T-helper 17 cell (primary cell): ENCODE measurements at regions not wholly inside any gene's neighbourhood (a gene's known extent, or its start where the extent isn't known, plus 50 kb on each side); places are given as distances from the start of the nearest gene placed in this dataset.

Experiments
- ATAC-seq: fragments of 150-1000 bp; cut with Tn5 transposase; 2 replicates; pipeline ENCODE4 v1.10.0; 2021; ENCODE audit warnings: mild to moderate bottlenecking, moderate library complexity
- DNase-seq, 3 donors: peaks; one replicate each; pipeline versions ENCODE4 v3.0.0 to v3.0.0-alpha.2; 2020 to 2021
- H3K9me3 ChIP-seq: one replicate; pipeline ENCODE4 v1.7.0; 2013; ENCODE audit warnings: low read length, mild to moderate bottlenecking; ENCODE audit not compliant: control insufficient read depth, poor library complexity, severe bottlenecking
- H3K27ac Mint-ChIP-seq: one replicate; pipeline ENCODE4 v1.8.0; 2022; ENCODE audit warnings: mild to moderate bottlenecking, moderate library complexity, mixed read lengths
- H3K27me3 Mint-ChIP-seq: one replicate; pipeline ENCODE4 v1.8.0; 2022; ENCODE audit warnings: mixed read lengths
- H3K36me3 Mint-ChIP-seq: one replicate; pipeline ENCODE4 v1.8.0; 2022; ENCODE audit warnings: low read depth, mixed read lengths
- H3K4me1 Mint-ChIP-seq: one replicate; pipeline ENCODE4 v1.8.0; 2022; ENCODE audit warnings: mild to moderate bottlenecking, mixed read lengths
- H3K4me3 Mint-ChIP-seq: one replicate; pipeline ENCODE4 v1.8.0; 2022; ENCODE audit warnings: mild to moderate bottlenecking, moderate library complexity, mixed read lengths

DNA sequence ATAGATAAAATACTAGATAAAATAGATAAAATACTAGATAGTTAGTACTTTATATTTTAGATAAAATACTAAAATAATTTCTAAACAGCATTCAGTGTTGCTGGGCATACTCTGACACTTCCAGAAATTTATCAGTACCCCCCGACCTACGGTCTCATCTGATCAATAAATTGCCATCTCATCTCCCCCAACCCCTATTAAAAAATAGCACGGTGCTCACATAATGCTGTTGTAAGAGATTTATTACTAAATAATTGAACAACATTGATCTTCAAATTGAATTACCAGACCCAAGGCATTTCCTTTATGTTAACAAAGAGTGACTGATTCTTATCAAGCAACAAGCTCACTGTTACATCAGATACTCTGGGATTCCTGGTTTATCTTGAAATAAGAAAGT, 300.9 kb downstream of the CBLN4 start:
- no peaks in the 10 kb centered on the region for H3K4me1 Mint-ChIP-seq
- H3K9me3 ChIP-seq = no peaks in the 10 kb centered on the region
- ATAC-seq (no peak), DNase-seq (no peak)
- no peaks in the 10 kb centered on the region for H3K27me3 Mint-ChIP-seq
- no peak overlapping the region for H3K4me3 Mint-ChIP-seq
- no peak overlapping the region for H3K27ac Mint-ChIP-seq
- no peaks in the 10 kb centered on the region for H3K36me3 Mint-ChIP-seq

DNA sequence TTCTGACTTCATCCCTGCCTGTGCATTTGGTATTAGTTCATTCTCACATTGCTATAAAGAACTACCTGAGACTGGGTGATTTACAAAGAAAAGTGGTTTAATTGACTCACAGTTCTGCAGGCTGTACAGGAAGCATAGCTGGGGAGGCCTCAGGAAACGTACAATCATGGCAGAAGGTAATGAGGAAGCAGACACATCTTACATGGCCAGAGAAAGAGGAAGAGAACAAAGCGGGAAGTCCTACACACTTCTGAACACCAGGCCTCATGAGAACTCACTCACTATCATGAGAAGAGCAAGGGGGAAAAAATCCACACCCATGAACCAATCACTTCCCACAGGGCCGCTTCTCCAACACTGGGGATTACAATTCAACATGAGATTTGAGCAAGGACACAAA, 303.9 kb downstream of the CBLN4 start:
- DNase-seq (no peak), ATAC-seq (no peak)
- no peaks in the 10 kb centered on the region for H3K36me3 Mint-ChIP-seq
- no peak overlapping the region for H3K27ac Mint-ChIP-seq
- no peaks in the 10 kb centered on the region for H3K27me3 Mint-ChIP-seq
- no peaks in the 10 kb centered on the region for H3K9me3 ChIP-seq
- no peaks in the 10 kb centered on the region for H3K4me1 Mint-ChIP-seq
- H3K4me3 Mint-ChIP-seq = no peak overlapping the region

- ATAC-seq (no peak), DNase-seq (no peak)
- H3K9me3 ChIP-seq = no peaks in the 10 kb centered on the region
- H3K4me1 Mint-ChIP-seq = no peaks in the 10 kb centered on the region
- no peaks in the 10 kb centered on the region for H3K27me3 Mint-ChIP-seq
- H3K27ac Mint-ChIP-seq = no peak overlapping the region
- H3K36me3 Mint-ChIP-seq = no peaks in the 10 kb centered on the region
- H3K4me3 Mint-ChIP-seq = no peak overlapping the region
These were observed 308.8 kb downstream of the CBLN4 start for GRCh38 chr20:55696520-55696919.

- Mint-ChIP-seq H3K27ac (no peak overlapping the region), H3K27me3 (no peaks in the 10 kb centered on the region), H3K36me3 (no peaks in the 10 kb centered on the region), H3K4me1 (no peaks in the 10 kb centered on the region), H3K4me3 (no peak overlapping the region)
- ATAC-seq = no peak
- no peak for DNase-seq
- H3K9me3 ChIP-seq = no peaks in the 10 kb centered on the region
These were observed 311.7 kb downstream of the CBLN4 start for GRCh38 chr20:55693641-55694040.

DNA sequence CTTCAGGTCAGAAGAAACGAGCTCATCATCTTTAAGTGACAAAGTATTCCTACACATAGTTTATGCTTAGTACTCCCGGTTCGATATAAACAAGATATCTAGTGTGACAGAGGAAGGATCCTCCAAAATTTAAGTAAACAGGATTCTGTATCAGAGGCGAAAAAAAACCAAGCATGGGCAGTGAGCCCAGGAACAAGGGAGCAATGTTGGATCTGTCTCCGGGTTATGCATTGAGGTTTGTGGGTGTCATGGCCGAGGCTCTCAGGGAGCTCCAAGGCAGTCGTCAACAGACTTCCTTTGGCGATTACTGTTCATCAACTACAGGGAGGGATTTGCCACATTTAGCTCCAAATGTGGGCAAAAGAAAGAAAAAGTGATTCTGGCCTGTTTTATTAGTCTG, 319.5 kb downstream of the CBLN4 start:
- no peak overlapping the region for H3K4me3 Mint-ChIP-seq
- no peaks in the 10 kb centered on the region for H3K36me3 Mint-ChIP-seq
- DNase-seq = no peak
- H3K4me1 Mint-ChIP-seq = no peaks in the 10 kb centered on the region
- ATAC-seq = no peak
- no peaks in the 10 kb centered on the region for H3K27me3 Mint-ChIP-seq
- H3K9me3 ChIP-seq = no peaks in the 10 kb centered on the region
- H3K27ac Mint-ChIP-seq = no peak overlapping the region

DNA sequence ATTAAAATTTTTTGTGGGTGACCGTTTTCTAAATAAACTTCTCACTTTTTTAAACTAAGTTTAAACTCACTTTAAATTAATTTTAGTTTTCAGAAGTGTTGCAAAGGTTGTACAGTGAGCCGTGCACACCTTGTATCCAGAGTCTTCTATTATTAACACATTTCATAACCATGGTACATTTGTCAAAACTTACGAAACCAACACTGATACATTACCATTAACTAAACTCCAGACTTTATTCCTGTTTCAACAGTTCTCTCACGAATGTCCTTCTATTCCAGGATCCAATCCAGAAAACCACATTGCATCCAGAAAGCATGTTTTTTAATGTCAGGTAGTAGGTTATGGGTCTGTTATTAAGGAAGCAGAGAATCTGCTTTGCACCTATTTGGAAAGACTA, 319.9 kb downstream of the CBLN4 start:
- H3K27ac Mint-ChIP-seq = no peak overlapping the region

DNA sequence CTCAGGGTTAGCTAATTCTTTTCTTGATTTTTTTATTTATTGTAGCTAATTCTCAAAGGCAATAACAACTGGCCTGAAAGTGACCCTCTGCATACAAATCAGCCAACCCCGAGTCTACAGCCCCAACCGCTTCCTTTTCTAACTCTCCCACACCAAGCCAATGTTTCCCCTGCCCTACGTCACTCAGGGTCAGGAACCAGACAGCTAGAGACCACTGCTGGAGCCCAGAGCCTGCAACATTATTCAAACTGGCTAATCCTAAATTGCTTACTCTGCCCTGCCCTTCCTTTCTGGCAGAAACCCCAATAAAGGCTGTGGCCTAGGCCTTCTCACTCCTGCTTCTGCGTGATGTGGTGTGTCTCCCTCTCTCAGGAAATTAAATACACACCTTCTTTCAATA, 320.7 kb downstream of the CBLN4 start:
- H3K4me3 Mint-ChIP-seq = no peak overlapping the region
- no peaks in the 10 kb centered on the region for H3K27me3 Mint-ChIP-seq
- ATAC-seq = no peak
- H3K9me3 ChIP-seq = no peaks in the 10 kb centered on the region
- H3K4me1 Mint-ChIP-seq = no peaks in the 10 kb centered on the region
- H3K36me3 Mint-ChIP-seq = no peaks in the 10 kb centered on the region
- no peak overlapping the region for H3K27ac Mint-ChIP-seq
- no peak for DNase-seq

More for the DNA sequence above, 319.9 kb downstream of the CBLN4 start:
- no peak for ATAC-seq
- Mint-ChIP-seq H3K4me3 (no peak overlapping the region), H3K36me3 (no peaks in the 10 kb centered on the region), H3K27me3 (no peaks in the 10 kb centered on the region), H3K4me1 (no peaks in the 10 kb centered on the region)
- no peak for DNase-seq
- H3K9me3 ChIP-seq = no peaks in the 10 kb centered on the region

DNA sequence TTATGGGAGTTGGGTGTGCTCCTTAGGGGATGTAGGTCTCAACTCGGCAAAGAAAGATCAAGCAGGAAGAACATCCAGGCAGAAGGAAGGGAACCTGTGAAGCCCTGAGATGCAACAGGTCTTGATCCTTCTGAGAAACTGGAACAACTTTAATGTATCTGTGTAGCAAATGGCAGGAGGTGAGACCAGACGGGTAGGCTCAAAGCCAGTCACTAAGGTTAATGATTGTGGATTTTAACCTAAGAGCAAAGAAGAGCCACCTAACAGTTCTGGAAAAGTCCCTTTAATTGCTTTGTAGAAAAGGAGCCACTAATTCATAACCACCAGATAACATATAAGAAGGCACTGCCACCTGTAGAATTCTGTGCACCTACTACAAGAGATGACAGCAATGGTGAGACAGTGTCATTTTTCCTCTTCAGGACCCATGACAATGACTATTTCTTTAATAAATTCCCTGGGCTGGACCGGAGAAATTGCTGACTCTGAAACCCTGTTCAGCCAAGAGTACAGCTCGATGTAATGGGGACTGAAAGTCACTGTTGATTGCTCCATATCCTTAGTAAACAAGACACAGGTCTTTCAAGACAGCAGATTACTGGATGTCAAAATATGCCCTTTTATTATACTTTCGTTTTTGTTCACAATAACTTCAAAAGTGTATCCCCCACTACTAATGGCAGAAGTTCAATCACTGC, 326.2 kb downstream of the CBLN4 start:
- ATAC-seq (no peak), DNase-seq (no peak)
- Mint-ChIP-seq H3K4me3 (no peak overlapping the region), H3K27ac (no peak overlapping the region), H3K27me3 (no peaks in the 10 kb centered on the region), H3K4me1 (no peaks in the 10 kb centered on the region), H3K36me3 (no peaks in the 10 kb centered on the region)
- no peaks in the 10 kb centered on the region for H3K9me3 ChIP-seq

- Mint-ChIP-seq H3K27me3 (no peaks in the 10 kb centered on the region), H3K4me1 (no peaks in the 10 kb centered on the region), H3K36me3 (no peaks in the 10 kb centered on the region), H3K27ac (no peak overlapping the region), H3K4me3 (no peak overlapping the region)
- H3K9me3 ChIP-seq = no peaks in the 10 kb centered on the region
- no peak for DNase-seq
- ATAC-seq = no peak
These were observed 327.2 kb downstream of the CBLN4 start for GRCh38 chr20:55678126-55678525.

GRCh38 chr20:55677011-55677410, 328.3 kb downstream of the CBLN4 start:
- no peaks in the 10 kb centered on the region for H3K9me3 ChIP-seq
- Mint-ChIP-seq H3K4me1 (no peaks in the 10 kb centered on the region), H3K27ac (no peak overlapping the region), H3K4me3 (no peak overlapping the region), H3K27me3 (no peaks in the 10 kb centered on the region), H3K36me3 (no peaks in the 10 kb centered on the region)
- DNase-seq (no peak), ATAC-seq (no peak)

DNA sequence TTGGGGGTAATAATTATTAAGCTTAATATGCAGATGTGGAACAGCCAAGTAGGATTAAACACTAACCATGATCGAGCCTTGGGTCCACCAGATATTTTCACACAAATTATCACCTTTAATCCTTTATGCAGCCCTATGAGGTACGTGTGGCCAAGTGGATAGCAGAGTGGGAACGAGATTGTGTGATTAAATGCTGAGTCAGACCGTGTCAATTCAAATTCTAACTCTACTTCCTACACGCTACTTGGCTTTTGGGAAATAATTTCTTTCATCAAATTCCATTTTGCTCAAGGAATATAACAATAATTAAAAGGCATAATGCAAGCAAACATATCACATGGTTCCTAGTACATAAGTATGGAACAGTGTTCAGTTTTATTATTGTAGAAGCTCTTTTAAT, 329.2 kb downstream of the CBLN4 start:
- Mint-ChIP-seq H3K4me1 (no peaks in the 10 kb centered on the region), H3K36me3 (no peaks in the 10 kb centered on the region), H3K27me3 (no peaks in the 10 kb centered on the region), H3K27ac (no peak overlapping the region), H3K4me3 (no peak overlapping the region)
- H3K9me3 ChIP-seq = no peaks in the 10 kb centered on the region
- ATAC-seq (no peak), DNase-seq (no peak)

- H3K9me3 ChIP-seq = no peaks in the 10 kb centered on the region
- H3K27ac Mint-ChIP-seq = no peak overlapping the region
- no peaks in the 10 kb centered on the region for H3K4me1 Mint-ChIP-seq
- ATAC-seq = no peak
- no peaks in the 10 kb centered on the region for H3K27me3 Mint-ChIP-seq
- no peak for DNase-seq
- H3K4me3 Mint-ChIP-seq = no peak overlapping the region
- H3K36me3 Mint-ChIP-seq = no peaks in the 10 kb centered on the region
These were observed 336.7 kb downstream of the CBLN4 start for GRCh38 chr20:55668631-55669030.

- DNase-seq (no peak), ATAC-seq (no peak)
- no peaks in the 10 kb centered on the region for H3K27me3 Mint-ChIP-seq
- H3K27ac Mint-ChIP-seq = no peak overlapping the region
- H3K4me3 Mint-ChIP-seq = no peak overlapping the region
- H3K9me3 ChIP-seq = no peaks in the 10 kb centered on the region
- H3K4me1 Mint-ChIP-seq = no peaks in the 10 kb centered on the region
- H3K36me3 Mint-ChIP-seq = no peaks in the 10 kb centered on the region
These were observed 337.4 kb downstream of the CBLN4 start for GRCh38 chr20:55667955-55668354.

DNA sequence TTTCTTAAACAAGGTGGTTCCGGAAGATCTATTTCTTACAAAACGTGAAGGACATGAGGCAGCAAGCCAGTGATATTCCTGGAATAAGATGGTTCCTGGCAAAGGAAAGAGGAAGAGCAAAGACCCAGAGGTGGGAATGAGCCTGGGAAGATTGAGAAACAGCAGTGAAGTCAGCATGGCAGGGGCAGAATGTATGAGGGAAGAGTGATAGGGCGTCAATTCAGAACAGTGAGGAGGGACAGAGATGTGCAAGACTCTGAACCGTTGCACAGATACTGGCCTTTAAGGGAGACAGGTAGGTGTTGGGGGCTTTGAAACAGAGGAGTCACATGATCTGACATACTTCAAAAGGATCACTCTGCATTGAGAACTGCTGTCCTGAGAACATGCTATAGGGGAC, 338.3 kb downstream of the CBLN4 start:
- no peak for DNase-seq
- Mint-ChIP-seq H3K4me1 (no peaks in the 10 kb centered on the region), H3K27ac (no peak overlapping the region), H3K36me3 (no peaks in the 10 kb centered on the region), H3K4me3 (no peak overlapping the region), H3K27me3 (no peaks in the 10 kb centered on the region)
- no peak for ATAC-seq
- no peaks in the 10 kb centered on the region for H3K9me3 ChIP-seq
